IMR-90 (cell line): ENCODE measurements at regions not wholly inside any gene's neighbourhood (a gene's known extent, or its start where the extent isn't known, plus 50 kb on each side); places are given as distances from the start of the nearest gene placed in this dataset.

Experiments used
- ATAC-seq: fragments of 200-7000 bp; cut with Tn5 transposase; 2 replicates; pipeline ENCODE4 v1.9.1; 2020; ENCODE audit warnings: low read depth, mild to moderate bottlenecking, moderate library complexity
- BruUV-seq: library from RNA; stranded (reverse); fragments of 400-500 nt; replicated peaks from 2 replicates; lab custom pipeline; 2021; lab: Mats Ljungman, UMichigan
- CTCF ChIA-PET: fragments of 300-600 bp; formaldehyde crosslinking; extraction: SDS; loops from one replicate; lab custom pipeline; 2021; ENCODE audit warnings: antibody characterized with exemption; lab: Yijun Ruan, JAX
- POLR2A ChIA-PET: fragments of 300-600 bp; sonication (Branson Sonifier 250); formaldehyde crosslinking; loops from one replicate; lab custom pipeline; 2022; ENCODE audit warnings: antibody characterized with exemption; ENCODE audit not compliant: unreplicated experiment; lab: Charles Lee
- DNase-seq: peaks from one replicate; pipeline ENCODE4 v3.0.0; 2013
- H2AFZ ChIP-seq: replicated peaks from 2 replicates; pipeline ENCODE3; 2013; ENCODE audit warnings: low read length, mild to moderate bottlenecking; ENCODE audit not compliant: poor library complexity
- H2AK5ac ChIP-seq: 2 replicates; pipeline ENCODE4 v1.6.1; 2013; ENCODE audit warnings: low read depth, low read length, inconsistent platforms
- H2AK9ac ChIP-seq: replicated peaks from 2 replicates; pipeline ENCODE3; 2013; ENCODE audit warnings: mild to moderate bottlenecking, low read depth, low read length, moderate library complexity; ENCODE audit not compliant: poor library complexity
- H2BK120ac ChIP-seq: 2 replicates; pipeline ENCODE4 v1.6.1; 2013; ENCODE audit warnings: low read depth, low read length, inconsistent platforms
- H2BK15ac ChIP-seq: 3 replicates; pipeline ENCODE4 v1.6.1; 2013; ENCODE audit warnings: low read depth, low read length, inconsistent platforms
- H2BK20ac ChIP-seq: 2 replicates; pipeline ENCODE4 v1.6.1; 2013; ENCODE audit warnings: low read depth, mild to moderate bottlenecking, inconsistent platforms, low read length, moderate library complexity
- H2BK5ac ChIP-seq: 2 replicates; pipeline ENCODE4 v1.6.1; 2013; ENCODE audit warnings: mild to moderate bottlenecking, low read depth, low read length, inconsistent platforms; ENCODE audit not compliant: poor library complexity, severe bottlenecking
- H3K14ac ChIP-seq: replicated peaks from 2 replicates; pipeline ENCODE4 v1.6.1; 2013; ENCODE audit warnings: low read depth, low read length, inconsistent platforms
- H3K18ac ChIP-seq: 2 replicates; pipeline ENCODE4 v1.6.1; 2013; ENCODE audit warnings: low read depth, low read length, control low read depth
- H3K23ac ChIP-seq: 2 replicates; pipeline ENCODE4 v1.6.1; 2013; ENCODE audit warnings: low read depth, low read length, inconsistent platforms
- H3K27ac ChIP-seq: 2 replicates; pipeline ENCODE4 v1.5.1; 2013; ENCODE audit warnings: mild to moderate bottlenecking, control low read depth, low read length; ENCODE audit not compliant: insufficient read depth
- H3K27me3 ChIP-seq: 2 replicates; pipeline ENCODE4 v1.6.1; 2013; ENCODE audit warnings: low read length; ENCODE audit not compliant: control insufficient read depth, insufficient read depth
- H3K36me3 ChIP-seq: 2 replicates; pipeline ENCODE4 v1.6.1; 2013; ENCODE audit warnings: low read length, mixed read lengths; ENCODE audit not compliant: control insufficient read depth, insufficient read depth
- H3K4ac ChIP-seq: 2 replicates; pipeline ENCODE4 v1.6.1; 2013; ENCODE audit warnings: low read depth, low read length, inconsistent platforms
- H3K4me1 ChIP-seq: 2 replicates; pipeline ENCODE4 v1.6.1; 2013; ENCODE audit warnings: low read length, mixed read lengths; ENCODE audit not compliant: control insufficient read depth, insufficient read depth
- H3K4me2 ChIP-seq: 2 replicates; pipeline ENCODE4 v1.6.1; 2013; ENCODE audit warnings: low read depth, mild to moderate bottlenecking, control low read depth, low read length, moderate library complexity
- H3K4me3 ChIP-seq: 2 replicates; pipeline ENCODE4 v1.5.1; 2013; ENCODE audit warnings: low read depth, mild to moderate bottlenecking, control low read depth, low read length, moderate library complexity; ENCODE audit not compliant: insufficient read depth
- H3K56ac ChIP-seq: 2 replicates; pipeline ENCODE4 v1.6.1; 2013; ENCODE audit warnings: low read length, inconsistent platforms; ENCODE audit not compliant: insufficient read depth; ENCODE audit errors: extremely low read depth
- H3K79me1 ChIP-seq, 2 experiments: 2 replicates each; pipeline ENCODE4 v1.6.1; 2013; ENCODE audit warnings: low read length in 2 of 2, inconsistent platforms in 1 of 2, low read depth in 1 of 2
- H3K9ac ChIP-seq: 2 replicates; pipeline ENCODE4 v1.6.1; 2013; ENCODE audit warnings: low read depth, low read length, control low read depth
- H3K9me1 ChIP-seq: 2 replicates; pipeline ENCODE4 v1.6.1; 2013; ENCODE audit warnings: low read length, inconsistent platforms; ENCODE audit not compliant: insufficient read depth
- H3K9me3 ChIP-seq: 2 replicates; pipeline ENCODE4 v1.6.1; 2013; ENCODE audit warnings: low read length; ENCODE audit not compliant: control insufficient read depth, insufficient read depth
- H4K20me1 ChIP-seq: 2 replicates; pipeline ENCODE4 v1.6.1; 2013; ENCODE audit warnings: low read length, inconsistent platforms; ENCODE audit not compliant: insufficient read depth
- H4K5ac ChIP-seq: 2 replicates; pipeline ENCODE4 v1.6.1; 2013; ENCODE audit warnings: mild to moderate bottlenecking, low read depth, low read length, control low read depth
- H4K8ac ChIP-seq, 2 experiments: 2 replicates each; pipeline ENCODE4 v1.6.1; 2013; ENCODE audit warnings: low read depth in 2 of 2, low read length in 2 of 2, control low read depth in 1 of 2, inconsistent platforms in 1 of 2
- H4K91ac ChIP-seq: 2 replicates; pipeline ENCODE4 v1.6.1; 2013; ENCODE audit warnings: low read depth, low read length, inconsistent platforms; ENCODE audit not compliant: insufficient read depth
- CHD1 ChIP-seq: IDR thresholded peaks from 2 replicates; pipeline ENCODE4 v1.6.1; 2012; ENCODE audit warnings: low read depth, low read length, improper control_type of control experiment
- MAZ ChIP-seq: IDR thresholded peaks from 2 replicates; pipeline ENCODE4 v1.6.1; 2012; ENCODE audit warnings: low read depth, mild to moderate bottlenecking, low read length, improper control_type of control experiment, moderate library complexity, borderline replicate concordance
- MXI1 ChIP-seq: IDR thresholded peaks from 2 replicates; pipeline ENCODE4 v1.6.1; 2012; ENCODE audit warnings: low read depth, mild to moderate bottlenecking, low read length, moderate library complexity, borderline replicate concordance
- NFE2L2 ChIP-seq: fragments of 150-350 bp; IDR thresholded peaks from 2 replicates; pipeline ENCODE4 v1.6.1; 2016; ENCODE audit warnings: low read depth, mild to moderate bottlenecking, low read length
- RAD21 ChIP-seq: IDR thresholded peaks from 2 replicates; pipeline ENCODE4 v1.6.1; 2012; ENCODE audit warnings: low read length, improper control_type of control experiment
- RCOR1 ChIP-seq: IDR thresholded peaks from 2 replicates; pipeline ENCODE4 v1.6.1; 2012; ENCODE audit warnings: mild to moderate bottlenecking, low read length, improper control_type of control experiment; ENCODE audit not compliant: insufficient replicate concordance
- SMC3 ChIP-seq: fragments of 150-350 bp; IDR thresholded peaks from 2 replicates; pipeline ENCODE4 v1.6.1; 2016; ENCODE audit warnings: low read depth, mild to moderate bottlenecking, antibody characterized with exemption, low read length, moderate library complexity
- WGBS, 2 experiments: methylation state at CpG; one replicate each; pipeline versions ENCODE4 v1.1.5 to v1.1.7; 2013; ENCODE audit warnings: missing lambda C conversion rate in 2 of 2; ENCODE audit not compliant: insufficient read length in 1 of 2; ENCODE audit errors: extremely low coverage in 2 of 2; 5-methylcytosine and 5-hydroxymethylcytosine counted together
- dilution Hi-C: fragments of 300-500 bp; cut with HindIII; formaldehyde crosslinking; loops from one replicate; pipeline ENCODE4 v1.14.3; 2018; ENCODE audit warnings: low sequenced_read_pairs; ENCODE audit not compliant: unreplicated experiment
- in situ Hi-C: fragments of 300-500 bp; cut with MboI; formaldehyde crosslinking; loops from 3 replicates; pipeline ENCODE4 v1.14.3; 2019; ENCODE audit warnings: low sequenced_read_pairs, inconsistent platforms, mixed read lengths
- intact Hi-C: fragments of 100-400 bp; cut with micrococcal nuclease; formaldehyde crosslinking; loops from 2 replicates; pipeline ENCODE4 v1.10.0; 2022
- TF ChIP-seq, protein P1 (sequence below): conservative IDR thresholded peaks from 2 replicates; pipeline ENCODE4 v1.5.1; 2012; ENCODE audit warnings: mild to moderate bottlenecking, low read depth, low read length, improper control_type of control experiment
- TF ChIP-seq, protein P2 (sequence below): fragments of 150-350 bp; IDR thresholded peaks from 2 replicates; pipeline ENCODE4 v1.6.1; 2016; ENCODE audit warnings: low read depth, mild to moderate bottlenecking, low read length, moderate library complexity, borderline replicate concordance

DNA sequence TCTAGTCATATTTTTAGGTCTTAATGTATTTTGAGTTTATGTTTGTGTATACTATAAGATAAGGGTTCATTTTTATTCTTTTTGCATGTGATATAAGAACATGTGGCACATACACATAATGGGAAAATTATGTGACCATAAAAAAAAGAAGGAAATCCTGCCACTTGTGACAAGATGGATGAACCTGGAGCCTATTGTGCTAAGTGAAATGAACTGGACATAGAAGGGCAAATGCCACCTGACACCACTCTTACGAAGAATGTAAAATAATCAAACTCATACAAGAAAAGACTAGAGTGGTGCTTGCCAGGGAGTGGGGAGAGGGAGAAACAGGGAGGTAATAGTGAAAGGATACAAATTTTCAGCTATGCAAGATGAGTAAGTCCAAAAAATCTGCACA is 126.1 kb downstream of the PLEKHG1 start:
- Histone ChIP-seq H3K9me3 (no peaks in the 10 kb centered on the region), H3K9me1 (no peaks in the 10 kb centered on the region), H3K18ac (no peak overlapping the region), H2BK120ac (no peak overlapping the region), H4K5ac (no peak overlapping the region), H3K4ac (no peak overlapping the region), H3K4me2 (no peak overlapping the region), H2BK15ac (no peak overlapping the region), H2AK9ac (no peak overlapping the region), H3K14ac (no peak overlapping the region), H3K4me3 (no peak overlapping the region), H3K23ac (no peak overlapping the region), H2AK5ac (no peak overlapping the region), H2AFZ (no peak overlapping the region), H4K91ac (no peak overlapping the region), H2BK20ac (no peak overlapping the region), H3K27ac (no peak overlapping the region), H3K56ac (no peak overlapping the region), H3K27me3 (no peaks in the 10 kb centered on the region; the same call in 1 of the 2 replicates), H3K79me1 (no peaks in the 10 kb centered on the region), H3K9ac (no peak overlapping the region), H3K4me1 (no peaks in the 10 kb centered on the region; the same call in 1 of the 2 replicates), H4K20me1 (no peaks in the 10 kb centered on the region), H2BK5ac (no peak overlapping the region), H3K36me3 (no peaks in the 10 kb centered on the region), H4K8ac (no peak overlapping the region)
- no CpG with 5 or more reads among the region's 1 CpG for WGBS, 2 experiments
- CTCF ChIA-PET, result interaction anchor here (0.6 to 1.1 kb wide), 2 partner anchors 9 to 22 kb away, joined by 3 to 6 read pairs; no protein-coding TSS in a partner anchor
- POLR2A ChIA-PET, result no interaction called here
- no peak for DNase-seq
- dilution Hi-C loops, result no loop called here
- TF ChIP-seq, protein P1, sequence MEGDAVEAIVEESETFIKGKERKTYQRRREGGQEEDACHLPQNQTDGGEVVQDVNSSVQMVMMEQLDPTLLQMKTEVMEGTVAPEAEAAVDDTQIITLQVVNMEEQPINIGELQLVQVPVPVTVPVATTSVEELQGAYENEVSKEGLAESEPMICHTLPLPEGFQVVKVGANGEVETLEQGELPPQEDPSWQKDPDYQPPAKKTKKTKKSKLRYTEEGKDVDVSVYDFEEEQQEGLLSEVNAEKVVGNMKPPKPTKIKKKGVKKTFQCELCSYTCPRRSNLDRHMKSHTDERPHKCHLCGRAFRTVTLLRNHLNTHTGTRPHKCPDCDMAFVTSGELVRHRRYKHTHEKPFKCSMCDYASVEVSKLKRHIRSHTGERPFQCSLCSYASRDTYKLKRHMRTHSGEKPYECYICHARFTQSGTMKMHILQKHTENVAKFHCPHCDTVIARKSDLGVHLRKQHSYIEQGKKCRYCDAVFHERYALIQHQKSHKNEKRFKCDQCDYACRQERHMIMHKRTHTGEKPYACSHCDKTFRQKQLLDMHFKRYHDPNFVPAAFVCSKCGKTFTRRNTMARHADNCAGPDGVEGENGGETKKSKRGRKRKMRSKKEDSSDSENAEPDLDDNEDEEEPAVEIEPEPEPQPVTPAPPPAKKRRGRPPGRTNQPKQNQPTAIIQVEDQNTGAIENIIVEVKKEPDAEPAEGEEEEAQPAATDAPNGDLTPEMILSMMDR, result no peak
- TF ChIP-seq RCOR1, result no peak
- no peak for TF ChIP-seq MAZ
- TF ChIP-seq NFE2L2, result no peak
- no peak for TF ChIP-seq MXI1
- TF ChIP-seq, protein P2, sequence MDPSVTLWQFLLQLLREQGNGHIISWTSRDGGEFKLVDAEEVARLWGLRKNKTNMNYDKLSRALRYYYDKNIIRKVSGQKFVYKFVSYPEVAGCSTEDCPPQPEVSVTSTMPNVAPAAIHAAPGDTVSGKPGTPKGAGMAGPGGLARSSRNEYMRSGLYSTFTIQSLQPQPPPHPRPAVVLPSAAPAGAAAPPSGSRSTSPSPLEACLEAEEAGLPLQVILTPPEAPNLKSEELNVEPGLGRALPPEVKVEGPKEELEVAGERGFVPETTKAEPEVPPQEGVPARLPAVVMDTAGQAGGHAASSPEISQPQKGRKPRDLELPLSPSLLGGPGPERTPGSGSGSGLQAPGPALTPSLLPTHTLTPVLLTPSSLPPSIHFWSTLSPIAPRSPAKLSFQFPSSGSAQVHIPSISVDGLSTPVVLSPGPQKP, result no peak
- TF ChIP-seq SMC3, result no peak
- no peak for TF ChIP-seq RAD21
- no peak for TF ChIP-seq CHD1
- intact Hi-C loops, result no loop called here
- BruUV-seq, result no TSS peak
- no peak for ATAC-seq
- in situ Hi-C loops, result no loop called here
